ENCODE measurements at regions not wholly inside any gene's neighbourhood (a gene's known extent, or its start where the extent isn't known, plus 50 kb on each side); places are given as distances from the start of the nearest gene placed in this dataset.

GRCh38 chr6:144855375-144855774 is 570.2 kb downstream of the UTRN start:
- no peaks in the 10 kb centered on the region for H3K9me3 ChIP-seq (ENCODE audit: control insufficient read depth, insufficient read depth, low read length)
- H3K79me2 ChIP-seq (ENCODE audit: control insufficient read depth, low read length): no peaks in the 10 kb centered on the region
- no peaks in the 10 kb centered on the region for H3K9me2 ChIP-seq (replicated peaks; ENCODE audit: control insufficient read depth, low read length)
- no peaks in the 10 kb centered on the region for H3K36me3 ChIP-seq (ENCODE audit: control insufficient read depth, low read length)
- TF ChIP-seq EZH2phosphoT487 (IDR thresholded peaks at IDR 0.05; ENCODE audit: borderline replicate concordance, low read length) (no peak), CTCF (IDR thresholded peaks at IDR 0.05; ENCODE audit: low read depth, low read length, poor library complexity, severe bottlenecking) (no peak)
- H3K4me3 ChIP-seq (ENCODE audit: low read length): no peak overlapping the region
- H3K27me3 ChIP-seq (ENCODE audit: control insufficient read depth, low read length): no peaks in the 10 kb centered on the region
- no peak overlapping the region for H3K4me2 ChIP-seq (ENCODE audit: low read length)
- no peaks in the 10 kb centered on the region for H3K4me1 ChIP-seq (ENCODE audit: control insufficient read depth, low read length)
- H3F3A ChIP-seq (ENCODE audit: control insufficient read depth, insufficient read depth): no peaks in the 10 kb centered on the region
- no peak overlapping the region for H3K27ac ChIP-seq (ENCODE audit: low read depth, low read length)
- no peaks in the 10 kb centered on the region for H4K20me1 ChIP-seq (ENCODE audit: control insufficient read depth, insufficient read depth, low read depth, low read length)

DNA sequence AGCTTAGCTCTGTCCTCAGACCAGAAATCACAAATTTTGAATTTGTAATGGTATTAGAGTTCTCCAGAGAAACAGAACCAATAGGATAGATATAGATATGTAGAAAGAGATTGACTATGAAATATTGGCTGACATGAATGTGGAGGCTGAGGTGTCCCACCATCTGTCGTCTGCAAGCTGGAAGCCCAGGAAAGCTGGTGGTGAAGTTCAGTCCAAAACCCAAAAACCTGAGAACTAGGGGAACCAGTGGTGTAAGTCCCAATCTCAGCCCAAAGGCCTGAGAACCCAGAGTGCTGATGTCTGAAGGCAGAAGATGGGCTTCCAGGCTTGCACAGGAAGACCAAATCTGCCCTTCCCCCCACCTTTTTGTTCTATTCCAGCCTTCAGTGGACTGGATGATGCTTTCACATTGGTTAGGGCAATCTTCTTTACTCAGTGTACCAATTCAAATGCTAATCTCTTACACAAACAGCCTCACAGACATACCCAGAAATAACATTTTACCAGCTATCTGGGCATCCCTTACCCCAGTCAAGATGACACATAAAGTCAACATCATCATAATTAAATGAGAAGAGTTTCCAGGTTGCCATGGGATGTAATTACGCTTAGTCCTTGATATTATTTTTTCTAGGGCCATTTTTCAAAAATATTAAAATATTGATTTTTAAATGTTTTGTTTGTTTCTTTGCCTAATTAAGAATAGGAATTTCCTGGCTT is 570.8 kb downstream of the UTRN start:
- no peak for TF ChIP-seq CTCF (IDR thresholded peaks at IDR 0.05; ENCODE audit: low read depth, low read length, poor library complexity, severe bottlenecking)
- TF ChIP-seq EZH2phosphoT487 (IDR thresholded peaks at IDR 0.05; ENCODE audit: borderline replicate concordance, low read length): no peak
- no peaks in the 10 kb centered on the region for H3K9me2 ChIP-seq (replicated peaks; ENCODE audit: control insufficient read depth, low read length)
- H3K27ac ChIP-seq (ENCODE audit: low read depth, low read length): no peak overlapping the region
- no peaks in the 10 kb centered on the region for H3K4me1 ChIP-seq (ENCODE audit: control insufficient read depth, low read length)
- H3K36me3 ChIP-seq (ENCODE audit: control insufficient read depth, low read length): no peaks in the 10 kb centered on the region
- H3F3A ChIP-seq (ENCODE audit: control insufficient read depth, insufficient read depth): no peaks in the 10 kb centered on the region
- H3K9me3 ChIP-seq (ENCODE audit: control insufficient read depth, insufficient read depth, low read length): no peaks in the 10 kb centered on the region
- H3K4me3 ChIP-seq (ENCODE audit: low read length): no peak overlapping the region
- H3K4me2 ChIP-seq (ENCODE audit: low read length): no peak overlapping the region
- no peaks in the 10 kb centered on the region for H3K79me2 ChIP-seq (ENCODE audit: control insufficient read depth, low read length)
- no peaks in the 10 kb centered on the region for H4K20me1 ChIP-seq (ENCODE audit: control insufficient read depth, insufficient read depth, low read depth, low read length)
- no peaks in the 10 kb centered on the region for H3K27me3 ChIP-seq (ENCODE audit: control insufficient read depth, low read length)

DNA sequence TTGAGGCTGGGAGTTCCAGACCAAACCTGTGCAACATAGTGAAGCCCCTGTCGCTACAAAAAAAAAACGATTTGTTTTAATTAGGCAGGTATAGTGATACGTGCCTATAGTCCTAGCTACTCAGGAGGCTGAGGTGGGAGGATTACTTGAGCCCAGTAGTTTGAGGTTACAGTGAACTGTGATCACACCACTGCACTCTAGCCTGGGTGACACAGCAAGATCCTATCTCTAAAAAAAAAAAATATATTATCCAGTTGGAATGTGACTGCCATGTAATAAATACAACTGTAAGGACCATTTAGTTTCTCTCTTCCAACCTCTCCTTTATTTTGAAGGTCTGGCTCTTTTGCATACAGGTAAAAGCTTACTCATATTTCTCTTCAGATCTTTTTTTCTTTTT is 571.5 kb downstream of the UTRN start:
- no peak overlapping the region for H3K27ac ChIP-seq (ENCODE audit: low read depth, low read length)
- H4K20me1 ChIP-seq (ENCODE audit: control insufficient read depth, insufficient read depth, low read depth, low read length): no peaks in the 10 kb centered on the region
- no peak for TF ChIP-seq EZH2phosphoT487 (IDR thresholded peaks at IDR 0.05; ENCODE audit: borderline replicate concordance, low read length)
- no peak for TF ChIP-seq CTCF (IDR thresholded peaks at IDR 0.05; ENCODE audit: low read depth, low read length, poor library complexity, severe bottlenecking)
- no peaks in the 10 kb centered on the region for H3K4me1 ChIP-seq (ENCODE audit: control insufficient read depth, low read length)
- H3K4me2 ChIP-seq (ENCODE audit: low read length): no peak overlapping the region
- H3K9me2 ChIP-seq (replicated peaks; ENCODE audit: control insufficient read depth, low read length): no peaks in the 10 kb centered on the region
- H3K27me3 ChIP-seq (ENCODE audit: control insufficient read depth, low read length): no peaks in the 10 kb centered on the region
- no peaks in the 10 kb centered on the region for H3F3A ChIP-seq (ENCODE audit: control insufficient read depth, insufficient read depth)
- H3K9me3 ChIP-seq (ENCODE audit: control insufficient read depth, insufficient read depth, low read length): no peaks in the 10 kb centered on the region
- no peak overlapping the region for H3K4me3 ChIP-seq (ENCODE audit: low read length)
- H3K36me3 ChIP-seq (ENCODE audit: control insufficient read depth, low read length): no peaks in the 10 kb centered on the region
- H3K79me2 ChIP-seq (ENCODE audit: control insufficient read depth, low read length): no peaks in the 10 kb centered on the region
